Activated CD8-positive, alpha-beta memory T cell treated with anti-CD3 and anti-CD28 coated beads for 36 hours (primary cell): ENCODE measurements at regions not wholly inside any gene's neighbourhood (a gene's known extent, or its start where the extent isn't known, plus 50 kb on each side); places are given as distances from the start of the nearest gene placed in this dataset.

Source experiments
- CTCF ChIA-PET: fragments of 350-600 bp; sonication (Branson Sonifier 250); formaldehyde crosslinking; loops from one replicate; lab custom pipeline; 2021; ENCODE audit warnings: antibody characterized with exemption; lab: Charles Lee
- POLR2A ChIA-PET: fragments of 350-600 bp; sonication (Branson Sonifier 250); formaldehyde crosslinking; loops from one replicate; lab custom pipeline; 2021; ENCODE audit warnings: antibody characterized with exemption; lab: Charles Lee

DNA sequence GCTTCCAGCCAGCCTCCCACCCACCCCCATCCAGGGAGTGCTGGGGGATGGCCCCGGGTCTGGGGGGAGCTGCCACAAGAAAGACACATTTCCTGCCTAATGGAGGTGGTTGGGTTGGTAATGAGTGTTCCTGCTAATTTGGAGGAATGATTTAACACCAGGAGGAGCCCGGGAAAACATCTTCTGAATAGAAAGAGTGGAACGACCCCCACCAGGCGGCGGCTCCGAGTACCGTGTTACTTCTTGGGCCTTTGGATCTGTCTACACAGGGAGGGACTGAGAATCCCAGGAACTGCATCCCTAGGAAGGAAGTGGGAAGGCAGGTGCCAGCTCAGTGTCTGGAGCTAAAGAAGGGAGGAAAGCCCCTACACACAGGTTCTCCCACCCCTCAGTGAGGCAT, 64.6 kb downstream of the TSPAN17 start:
- ChIA-PET CTCF (no interaction called here), POLR2A (no interaction called here)

DNA sequence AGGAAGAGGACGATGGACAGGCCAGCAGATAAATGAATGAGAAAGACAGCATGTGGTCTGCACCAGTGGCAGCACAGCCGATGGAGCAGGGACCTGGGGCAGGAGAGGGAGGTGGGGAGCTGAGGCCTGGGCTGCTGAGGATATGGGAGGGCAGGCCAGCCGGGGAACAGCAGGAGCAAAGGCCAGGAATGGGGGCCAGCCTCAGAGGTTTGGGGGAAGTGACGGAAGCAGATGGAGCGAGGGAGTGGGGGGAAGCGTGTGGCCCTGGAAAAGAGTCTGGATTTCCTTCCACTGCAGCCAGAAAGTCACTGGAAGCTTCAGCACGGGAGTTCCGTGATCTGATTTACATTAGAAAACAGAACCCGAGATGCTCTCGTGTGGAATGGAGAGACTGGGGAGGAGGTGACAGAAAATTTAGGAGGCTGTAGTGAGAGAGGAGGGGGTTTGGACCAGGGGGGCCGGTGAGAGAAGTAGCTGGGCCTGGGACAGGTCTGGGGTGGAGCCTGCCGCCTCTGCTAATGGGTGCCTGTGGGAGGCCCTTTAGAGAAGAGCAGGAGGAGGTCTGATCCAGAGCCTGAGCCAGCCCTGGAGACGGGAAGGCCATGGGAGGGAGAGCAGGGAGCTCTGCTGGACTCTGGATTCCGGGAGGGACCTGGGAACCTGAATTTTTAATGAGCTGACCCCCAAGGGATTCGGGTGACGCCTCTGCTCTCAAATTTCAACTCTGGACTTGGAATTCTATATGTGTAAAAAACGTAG, 65.4 kb downstream of the TSPAN17 start:
- ChIA-PET POLR2A (no interaction called here), CTCF (interaction anchor here (1.0 kb wide), 1 partner anchor 52 kb away, joined by 3 read pairs; no protein-coding TSS in a partner anchor)

DNA sequence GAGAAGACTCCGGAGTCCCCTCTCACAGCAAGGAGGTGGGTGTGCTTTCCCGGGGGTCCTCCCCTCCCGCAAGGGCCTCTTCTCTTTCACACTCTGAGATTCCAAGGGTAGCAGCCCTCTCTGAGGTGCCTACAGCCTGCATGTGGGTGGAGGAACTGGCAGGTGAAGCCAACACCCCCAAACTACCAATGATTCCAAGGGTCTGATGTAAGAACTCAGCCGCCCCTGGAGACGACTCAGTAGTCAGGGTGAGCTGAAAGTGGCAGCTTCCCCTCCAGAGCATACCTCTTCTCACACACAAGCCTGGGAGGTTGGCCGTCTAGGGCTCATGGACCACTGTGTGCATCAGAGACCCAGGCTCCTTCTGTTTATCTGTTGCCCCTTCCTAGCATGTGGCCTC, 66.1 kb downstream of the TSPAN17 start:
- POLR2A ChIA-PET, result no interaction called here
- CTCF ChIA-PET, result interaction anchor here (1.0 kb wide), 1 partner anchor 53 kb away, joined by 3 read pairs; no protein-coding TSS in a partner anchor

GRCh38 chr5:176714067-176714466, 66.8 kb downstream of the TSPAN17 start:
- ChIA-PET POLR2A (no interaction called here), CTCF (no interaction called here)

DNA sequence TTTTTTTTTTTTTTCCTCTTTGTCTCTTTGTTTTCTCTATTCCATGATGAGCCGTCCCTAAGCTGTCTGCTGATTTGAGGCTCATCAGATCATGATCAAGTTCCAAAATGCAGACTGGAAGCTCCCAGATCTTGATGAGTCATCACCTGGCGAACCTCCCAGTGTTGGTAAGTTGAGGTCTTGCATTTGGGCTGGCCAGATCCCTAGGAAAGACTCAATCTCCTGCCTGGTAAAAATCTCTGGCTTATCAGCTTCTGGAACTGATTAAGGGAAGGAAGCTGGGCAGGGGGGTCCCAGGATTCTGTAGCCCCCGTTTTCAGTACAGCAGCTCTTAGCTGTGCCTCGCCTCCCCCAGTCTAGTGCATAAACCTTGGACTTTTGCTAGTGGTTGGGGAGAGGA, 69.0 kb downstream of the TSPAN17 start:
- ChIA-PET CTCF (no interaction called here), POLR2A (no interaction called here)

DNA sequence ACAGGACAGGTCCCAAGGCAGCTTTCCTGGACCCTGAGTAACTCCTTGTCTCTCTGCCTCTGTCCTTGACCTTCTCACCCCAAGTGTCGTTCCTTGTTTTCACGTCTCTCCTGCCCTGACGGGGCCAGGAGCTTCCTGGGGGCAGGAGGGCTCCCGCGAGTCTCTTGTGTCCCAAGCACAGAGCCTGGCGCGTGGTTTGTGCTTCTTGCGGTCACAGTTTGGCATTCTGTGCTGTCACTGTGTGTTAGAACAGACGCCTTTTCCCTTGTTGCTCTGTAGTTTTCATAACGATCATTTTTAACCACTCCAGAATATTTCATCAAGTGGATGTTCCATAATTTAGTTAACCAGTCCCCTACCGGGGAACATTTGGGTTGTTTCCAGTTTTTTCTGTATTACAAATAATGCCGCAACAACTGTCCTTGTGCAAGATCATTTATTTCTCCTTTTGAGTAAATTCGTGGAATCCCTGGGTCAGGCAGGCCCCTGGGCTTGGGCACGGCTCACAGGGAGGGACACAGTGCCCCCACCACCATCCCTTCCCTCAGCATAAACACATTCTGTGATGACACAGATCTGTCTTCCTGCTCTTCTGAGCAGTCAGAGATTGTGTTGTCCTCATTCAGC, 71.9 kb downstream of the TSPAN17 start:
- CTCF ChIA-PET, result no interaction called here
- POLR2A ChIA-PET, result no interaction called here

- POLR2A ChIA-PET, result no interaction called here
- CTCF ChIA-PET, result no interaction called here
Observed at GRCh38 chr5:176721509-176721908, 74.2 kb downstream of the TSPAN17 start.

DNA sequence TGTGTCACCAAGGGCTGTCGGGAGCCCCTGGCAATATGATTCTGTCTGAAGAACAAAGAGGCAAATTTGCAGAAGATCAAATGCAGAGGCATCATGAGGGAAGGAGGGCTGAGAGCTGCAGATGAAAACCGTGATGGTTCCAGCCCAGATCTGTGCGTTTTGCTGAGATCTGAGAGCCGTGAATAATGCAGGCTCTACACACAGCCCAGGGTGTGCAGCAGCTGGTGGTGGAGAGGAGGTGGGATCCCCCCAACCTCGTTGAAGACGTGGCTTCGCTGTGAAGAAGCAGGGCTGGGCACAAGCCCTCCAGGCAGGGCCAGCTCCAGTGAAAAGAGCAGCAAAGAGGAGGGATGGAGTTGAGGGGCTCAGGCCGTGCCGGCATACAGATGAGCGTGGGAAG, 75.5 kb downstream of the TSPAN17 start:
- ChIA-PET CTCF (no interaction called here), POLR2A (no interaction called here)

- POLR2A ChIA-PET, result no interaction called here
- CTCF ChIA-PET, result no interaction called here
Observed at GRCh38 chr5:176723440-176723839, 76.2 kb downstream of the TSPAN17 start.

GRCh38 chr5:176724472-176724871, 77.2 kb downstream of the TSPAN17 start:
- CTCF ChIA-PET, result no interaction called here
- POLR2A ChIA-PET, result no interaction called here

- ChIA-PET POLR2A (no interaction called here), CTCF (no interaction called here)
Observed at GRCh38 chr5:176725521-176726280, 78.4 kb downstream of the TSPAN17 start.

GRCh38 chr5:176726746-176727527, 79.7 kb downstream of the TSPAN17 start:
- POLR2A ChIA-PET, result no interaction called here
- CTCF ChIA-PET, result no interaction called here

DNA sequence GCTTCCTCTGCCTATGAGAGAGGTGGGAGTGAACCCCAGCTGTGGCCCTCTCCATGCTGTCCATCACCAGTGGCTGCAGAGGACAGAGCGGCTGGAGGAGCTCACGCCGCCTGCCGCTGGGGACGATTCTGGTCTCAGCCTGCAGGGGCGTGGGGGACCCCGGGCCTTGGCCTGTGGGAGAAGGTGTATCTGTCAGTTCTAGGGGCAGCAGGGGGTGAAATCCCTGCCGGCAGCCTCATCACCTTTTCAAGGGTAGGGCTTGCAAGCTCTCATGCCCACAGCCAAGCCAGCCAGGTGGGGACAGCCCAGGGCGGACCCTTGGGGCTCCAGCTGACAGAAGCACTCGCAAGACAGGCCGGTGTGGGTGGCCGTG, 80.2 kb downstream of the TSPAN17 start:
- ChIA-PET POLR2A (no interaction called here), CTCF (no interaction called here)

GRCh38 chr5:176727983-176728675, 80.8 kb downstream of the TSPAN17 start:
- POLR2A ChIA-PET, result no interaction called here
- CTCF ChIA-PET, result no interaction called here

DNA sequence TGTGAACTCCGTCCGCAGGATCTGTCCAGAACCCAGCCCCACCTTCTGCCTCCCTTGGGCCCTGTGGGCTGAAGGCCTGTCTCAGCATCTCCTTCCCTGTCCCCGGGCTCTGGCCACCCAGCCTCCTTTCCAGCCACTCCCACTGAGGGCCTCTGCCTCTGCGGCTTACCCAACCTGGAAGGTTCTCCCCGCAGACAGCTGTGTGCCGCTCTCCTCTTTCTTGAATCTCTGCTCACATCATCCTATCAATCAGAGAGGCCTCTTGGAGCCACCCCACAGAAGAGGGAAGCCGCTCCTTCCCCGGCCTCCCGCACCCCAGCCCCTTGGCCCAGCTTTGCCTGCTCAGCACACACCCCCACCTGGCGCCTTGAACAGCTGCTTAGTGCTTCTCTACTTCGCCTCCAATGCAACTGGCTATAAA, 81.5 kb upstream of the UNC5A start:
- ChIA-PET CTCF (interaction anchor here (1.6 kb wide), 1 partner anchor 68 kb away, joined by 4 read pairs; no protein-coding TSS in a partner anchor), POLR2A (no interaction called here)

- ChIA-PET CTCF (interaction anchor here (0.9 kb wide), 1 partner anchor 73 kb away, joined by 3 read pairs; no protein-coding TSS in a partner anchor), POLR2A (no interaction called here)
Observed at GRCh38 chr5:176730815-176731475, 79.4 kb upstream of the UNC5A start.

GRCh38 chr5:176731506-176732160, 78.7 kb upstream of the UNC5A start:
- CTCF ChIA-PET, result no interaction called here
- POLR2A ChIA-PET, result no interaction called here

GRCh38 chr5:176732306-176732705, 78.1 kb upstream of the UNC5A start:
- POLR2A ChIA-PET, result no interaction called here
- CTCF ChIA-PET, result no interaction called here
